ENCODE measurements at regions not wholly inside any gene's neighbourhood (a gene's known extent, or its start where the extent isn't known, plus 50 kb on each side); places are given as distances from the start of the nearest gene placed in this dataset.

- TF ChIP-seq CTCF (IDR thresholded peaks at IDR 0.05) (no peak), EZH2phosphoT487 (IDR thresholded peaks at IDR 0.05) (no peak), EZH2 (IDR thresholded peaks at IDR 0.05) (no peak)
These were observed 468.4 kb upstream of the CDH6 start for GRCh38 chr5:30725073-30725472.
